ENCODE measurements at regions not wholly inside any gene's neighbourhood (a gene's known extent, or its start where the extent isn't known, plus 50 kb on each side); places are given as distances from the start of the nearest gene placed in this dataset.

DNA sequence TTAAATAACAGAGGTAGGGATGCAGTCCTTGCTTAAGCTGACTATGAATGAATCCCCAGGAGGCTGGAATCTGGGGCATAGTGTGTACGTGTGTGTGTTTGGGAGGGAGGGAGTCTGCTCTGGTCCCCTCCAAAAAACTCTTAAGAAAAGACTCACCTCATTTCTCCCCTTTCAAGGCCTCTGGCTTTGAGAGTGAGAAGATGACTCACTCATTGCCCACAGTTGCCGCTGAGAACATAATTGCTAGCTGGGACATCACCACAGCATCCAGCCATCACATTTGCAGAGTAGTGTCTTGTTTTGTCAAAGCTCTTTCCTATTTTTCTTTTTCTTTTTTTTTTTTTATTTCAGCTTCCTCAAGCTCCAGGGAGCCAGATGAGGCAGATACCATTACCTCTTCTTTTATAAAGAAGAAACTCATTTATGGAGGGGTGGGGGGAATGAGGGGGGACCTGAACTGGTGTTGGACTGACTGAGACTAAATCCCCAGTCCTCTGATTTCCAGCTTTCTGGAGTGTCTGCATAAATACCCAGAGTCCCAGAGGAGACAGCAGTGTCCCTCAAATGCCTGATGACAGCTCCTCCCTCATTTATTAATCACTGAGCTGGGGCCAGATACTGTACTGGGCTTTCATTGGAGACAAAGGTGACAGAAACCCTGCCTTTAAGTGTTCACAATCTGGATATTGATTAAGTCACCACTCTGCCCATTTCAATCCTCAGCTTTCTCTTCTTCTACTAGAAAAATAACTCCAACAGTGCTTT, 61.9 kb upstream of the LAS1L start:
- TF ChIP-seq, protein P1, sequence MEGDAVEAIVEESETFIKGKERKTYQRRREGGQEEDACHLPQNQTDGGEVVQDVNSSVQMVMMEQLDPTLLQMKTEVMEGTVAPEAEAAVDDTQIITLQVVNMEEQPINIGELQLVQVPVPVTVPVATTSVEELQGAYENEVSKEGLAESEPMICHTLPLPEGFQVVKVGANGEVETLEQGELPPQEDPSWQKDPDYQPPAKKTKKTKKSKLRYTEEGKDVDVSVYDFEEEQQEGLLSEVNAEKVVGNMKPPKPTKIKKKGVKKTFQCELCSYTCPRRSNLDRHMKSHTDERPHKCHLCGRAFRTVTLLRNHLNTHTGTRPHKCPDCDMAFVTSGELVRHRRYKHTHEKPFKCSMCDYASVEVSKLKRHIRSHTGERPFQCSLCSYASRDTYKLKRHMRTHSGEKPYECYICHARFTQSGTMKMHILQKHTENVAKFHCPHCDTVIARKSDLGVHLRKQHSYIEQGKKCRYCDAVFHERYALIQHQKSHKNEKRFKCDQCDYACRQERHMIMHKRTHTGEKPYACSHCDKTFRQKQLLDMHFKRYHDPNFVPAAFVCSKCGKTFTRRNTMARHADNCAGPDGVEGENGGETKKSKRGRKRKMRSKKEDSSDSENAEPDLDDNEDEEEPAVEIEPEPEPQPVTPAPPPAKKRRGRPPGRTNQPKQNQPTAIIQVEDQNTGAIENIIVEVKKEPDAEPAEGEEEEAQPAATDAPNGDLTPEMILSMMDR (IDR thresholded peaks at IDR 0.05): no peak
- TF ChIP-seq POLR2A (IDR thresholded peaks at IDR 0.05) (no peak), EP300 (IDR thresholded peaks at IDR 0.05) (no peak)

Data from ovary (tissue), 3 donors.